ENCODE measurements at regions not wholly inside any gene's neighbourhood (a gene's known extent, or its start where the extent isn't known, plus 50 kb on each side); places are given as distances from the start of the nearest gene placed in this dataset.

DNA sequence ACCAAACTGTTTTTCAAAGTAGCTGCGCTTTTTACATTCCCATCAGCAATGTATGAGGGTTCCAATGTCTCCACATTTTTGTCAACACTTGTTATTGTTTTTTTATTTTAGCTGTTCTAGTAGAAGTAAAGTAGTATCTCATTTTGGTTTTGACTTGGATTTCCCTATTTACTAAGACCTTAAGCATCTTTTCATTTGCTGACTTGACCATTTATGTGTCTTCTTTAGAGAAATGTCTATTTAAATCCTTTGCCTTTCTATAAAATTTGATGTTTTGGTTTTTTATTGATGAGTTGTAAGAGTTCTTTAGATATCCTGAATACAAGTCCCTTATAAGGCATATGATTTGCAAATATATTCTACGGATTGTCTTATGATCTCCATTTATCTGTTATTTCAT, 110.6 kb downstream of the CD164 start:
- Histone ChIP-seq H3K4me3 (no peak overlapping the region), H3K36me3 (no peaks in the 10 kb centered on the region), H3K4me1 (no peaks in the 10 kb centered on the region), H3K27ac (no peak overlapping the region), H3K27me3 (no peaks in the 10 kb centered on the region), H3K9me3 (peaks cover 0 to 6% (median 0%) of the 10 kb centered on the region in 3 donors)
- TF ChIP-seq, protein P1, sequence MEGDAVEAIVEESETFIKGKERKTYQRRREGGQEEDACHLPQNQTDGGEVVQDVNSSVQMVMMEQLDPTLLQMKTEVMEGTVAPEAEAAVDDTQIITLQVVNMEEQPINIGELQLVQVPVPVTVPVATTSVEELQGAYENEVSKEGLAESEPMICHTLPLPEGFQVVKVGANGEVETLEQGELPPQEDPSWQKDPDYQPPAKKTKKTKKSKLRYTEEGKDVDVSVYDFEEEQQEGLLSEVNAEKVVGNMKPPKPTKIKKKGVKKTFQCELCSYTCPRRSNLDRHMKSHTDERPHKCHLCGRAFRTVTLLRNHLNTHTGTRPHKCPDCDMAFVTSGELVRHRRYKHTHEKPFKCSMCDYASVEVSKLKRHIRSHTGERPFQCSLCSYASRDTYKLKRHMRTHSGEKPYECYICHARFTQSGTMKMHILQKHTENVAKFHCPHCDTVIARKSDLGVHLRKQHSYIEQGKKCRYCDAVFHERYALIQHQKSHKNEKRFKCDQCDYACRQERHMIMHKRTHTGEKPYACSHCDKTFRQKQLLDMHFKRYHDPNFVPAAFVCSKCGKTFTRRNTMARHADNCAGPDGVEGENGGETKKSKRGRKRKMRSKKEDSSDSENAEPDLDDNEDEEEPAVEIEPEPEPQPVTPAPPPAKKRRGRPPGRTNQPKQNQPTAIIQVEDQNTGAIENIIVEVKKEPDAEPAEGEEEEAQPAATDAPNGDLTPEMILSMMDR (IDR thresholded peaks at IDR 0.05) = no peak
- no peak for DNase-seq
- intact Hi-C loops (cut with DNase I; ENCODE audit: low total_unique reads) = no loop called here

DNA sequence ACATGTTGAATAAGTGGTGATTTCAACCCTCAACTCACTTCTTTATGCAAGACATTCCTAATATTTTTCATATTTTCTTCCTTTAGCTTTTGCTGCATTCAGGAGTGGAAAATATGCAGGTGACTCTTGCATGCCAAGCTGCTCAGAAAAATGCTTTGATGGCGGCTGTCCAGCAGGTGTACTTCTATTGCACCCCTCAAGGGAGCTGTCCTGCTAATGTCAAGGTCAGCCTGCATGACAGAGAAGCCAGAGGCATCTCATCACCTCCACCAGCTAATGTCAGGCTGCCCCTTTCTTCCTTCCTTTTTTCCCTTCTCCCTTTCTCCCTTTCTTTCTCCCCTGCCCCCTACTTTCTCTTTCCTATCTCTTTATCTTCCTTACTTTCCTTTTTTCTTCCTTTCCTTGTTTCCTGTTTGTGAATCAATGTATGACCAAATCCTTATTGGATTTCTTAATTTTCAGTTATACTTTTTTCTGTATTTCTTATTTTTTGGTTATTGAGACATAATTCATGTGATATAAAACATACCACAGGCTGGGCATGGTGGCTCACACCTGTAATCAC, 112.2 kb downstream of the CD164 start:
- H3K27ac ChIP-seq = no peak overlapping the region
- H3K4me3 ChIP-seq = no peak overlapping the region
- TF ChIP-seq, protein P1 (IDR thresholded peaks at IDR 0.05) = no peak
- H3K9me3 ChIP-seq = peaks cover 0 to 6% (median 0%) of the 10 kb centered on the region in 3 donors
- no peak for DNase-seq
- no peaks in the 10 kb centered on the region for H3K4me1 ChIP-seq
- H3K27me3 ChIP-seq = no peaks in the 10 kb centered on the region
- no peaks in the 10 kb centered on the region for H3K36me3 ChIP-seq
- intact Hi-C loops (cut with DNase I; ENCODE audit: low total_unique reads) = no loop called here

DNA sequence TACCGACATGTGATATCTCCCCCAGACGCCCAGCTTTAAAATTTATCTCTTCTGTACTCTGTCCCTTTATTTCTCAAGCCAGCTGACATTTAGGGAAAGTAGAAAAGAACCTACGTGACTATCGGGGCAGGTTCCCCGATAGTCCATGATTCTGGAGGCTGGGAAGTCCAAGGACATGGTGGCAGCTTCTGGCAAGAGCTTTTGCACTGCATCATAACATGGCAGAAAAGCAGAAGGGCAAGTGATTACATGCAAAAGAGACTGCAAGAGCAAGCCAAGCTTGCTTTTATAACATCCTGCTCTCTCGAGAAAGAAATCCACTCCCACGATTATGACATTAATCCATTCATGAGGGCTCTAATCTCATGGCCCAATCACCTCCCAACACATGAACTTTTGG, 113.2 kb downstream of the CD164 start:
- H3K9me3 ChIP-seq = peaks cover 0 to 6% (median 0%) of the 10 kb centered on the region in 3 donors

DNA sequence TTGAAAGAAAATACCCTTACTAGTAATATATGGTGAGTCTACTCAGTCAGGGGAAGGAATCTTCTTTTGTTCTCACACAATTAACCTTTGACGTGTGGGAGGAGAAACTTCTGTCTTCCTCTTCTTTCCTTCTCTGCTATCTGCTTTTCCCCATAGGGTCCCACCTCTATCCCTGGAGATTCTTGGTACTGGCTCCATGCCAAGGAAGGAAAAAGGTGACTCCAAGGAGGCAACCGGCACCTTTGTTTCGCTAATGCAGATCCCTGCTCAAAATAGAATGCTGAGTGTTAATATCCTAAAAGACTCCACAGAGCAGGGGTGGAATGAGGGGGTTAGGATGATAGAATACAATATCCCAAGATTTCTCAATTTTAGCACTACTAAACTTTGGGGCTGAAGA, 116.7 kb downstream of the CD164 start:
- H3K27me3 ChIP-seq = no peaks in the 10 kb centered on the region
- H3K9me3 ChIP-seq = peaks cover 0 to 6% (median 0%) of the 10 kb centered on the region in 3 donors
- TF ChIP-seq, protein P1 (IDR thresholded peaks at IDR 0.05) = no peak
- no peaks in the 10 kb centered on the region for H3K4me1 ChIP-seq
- H3K36me3 ChIP-seq = no peaks in the 10 kb centered on the region
- intact Hi-C loops (cut with DNase I; ENCODE audit: low total_unique reads) = no loop called here
- no peak for DNase-seq
- H3K4me3 ChIP-seq = no peak overlapping the region
- H3K27ac ChIP-seq = no peak overlapping the region

More for the DNA sequence above, 113.2 kb downstream of the CD164 start:
- H3K4me3 ChIP-seq = no peak overlapping the region
- no peaks in the 10 kb centered on the region for H3K27me3 ChIP-seq
- H3K27ac ChIP-seq = no peak overlapping the region
- no peak for DNase-seq
- H3K4me1 ChIP-seq = no peaks in the 10 kb centered on the region
- TF ChIP-seq, protein P1 (IDR thresholded peaks at IDR 0.05) = no peak
- intact Hi-C loops (cut with DNase I; ENCODE audit: low total_unique reads) = no loop called here
- no peaks in the 10 kb centered on the region for H3K36me3 ChIP-seq

DNA sequence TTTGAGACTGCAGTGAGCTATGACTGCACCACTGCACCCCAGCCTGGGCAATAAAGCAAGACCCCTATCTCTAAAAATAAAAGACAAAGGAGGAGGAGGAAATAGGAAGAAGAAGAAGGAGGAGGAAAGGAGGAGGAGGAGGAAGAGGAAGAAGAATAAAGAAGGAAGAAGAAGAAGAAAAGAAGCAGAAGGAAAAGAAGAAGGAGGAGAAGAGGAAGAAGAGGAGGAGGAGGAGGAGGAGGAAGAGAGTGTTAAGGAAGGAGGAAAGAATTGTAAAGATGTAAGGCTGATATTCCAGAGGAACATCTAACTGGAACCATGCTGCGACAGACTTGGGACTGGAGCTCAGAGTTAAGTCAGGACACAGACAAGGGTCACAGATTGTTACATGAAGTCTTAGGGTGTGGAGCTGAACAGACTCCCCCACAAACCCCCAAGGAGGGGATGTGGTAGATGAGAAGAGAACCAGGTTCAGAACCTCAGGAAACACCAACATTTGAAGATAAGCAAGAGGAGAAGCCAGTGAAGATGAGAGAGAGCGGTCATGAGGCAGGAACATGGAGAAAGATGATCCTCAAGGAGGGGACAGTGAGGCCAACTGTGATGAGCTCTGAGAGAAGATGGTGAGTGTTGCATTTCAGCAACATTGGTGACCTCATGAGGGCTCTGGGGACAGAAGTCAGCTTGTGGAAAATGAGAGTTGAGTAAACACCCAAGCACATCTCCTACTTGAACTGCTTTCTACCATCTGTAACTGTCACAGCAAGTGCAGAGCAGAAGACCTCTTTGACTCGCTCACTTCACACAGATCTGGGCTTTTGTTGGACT, 118.2 kb downstream of the CD164 start:
- H3K9me3 ChIP-seq = peaks cover 0 to 3% (median 0%) of the 10 kb centered on the region in 3 donors
- no peak for DNase-seq
- H3K27me3 ChIP-seq = no peaks in the 10 kb centered on the region
- H3K27ac ChIP-seq = no peak overlapping the region
- H3K4me3 ChIP-seq = no peak overlapping the region
- intact Hi-C loops (cut with DNase I; ENCODE audit: low total_unique reads) = no loop called here
- no peaks in the 10 kb centered on the region for H3K4me1 ChIP-seq
- H3K36me3 ChIP-seq = no peaks in the 10 kb centered on the region
- TF ChIP-seq, protein P1 (IDR thresholded peaks at IDR 0.05) = no peak

All from tibial artery (tissue), 4 donors.